SJCRH30 (cell line): ENCODE measurements at regions not wholly inside any gene's neighbourhood (a gene's known extent, or its start where the extent isn't known, plus 50 kb on each side); places are given as distances from the start of the nearest gene placed in this dataset.
A peak's percentile ranks its signal among the peaks of the same experiment; 100 is the strongest.
"Not testable (repeated sequence)": the region's sequence is repeated elsewhere in the genome, so short reads cannot be mapped to it uniquely, and the experiment has no call there.

Source experiments
- DNase-seq, 2 experiments: peaks; one replicate each; pipeline ENCODE4 v3.0.0-alpha.2; 2015 to 2020
- H3K27ac ChIP-seq: fragments of 250-450 bp; sonication (Bioruptor Pico); 2 replicates; pipeline ENCODE4 v1.5.1; 2020; ENCODE audit warnings: mild to moderate bottlenecking, moderate library complexity
- H3K27me3 ChIP-seq: fragments of 250-450 bp; sonication (Bioruptor Pico); 2 replicates; pipeline ENCODE4 v1.5.1; 2020; ENCODE audit warnings: mild to moderate bottlenecking, moderate library complexity
- H3K36me3 ChIP-seq: fragments of 250-450 bp; sonication (Bioruptor Pico); 2 replicates; pipeline ENCODE4 v1.5.1; 2020; ENCODE audit warnings: mild to moderate bottlenecking, moderate library complexity
- H3K4me1 ChIP-seq: fragments of 250-450 bp; sonication (Bioruptor Pico); 2 replicates; pipeline ENCODE4 v1.5.1; 2020; ENCODE audit warnings: mild to moderate bottlenecking, moderate library complexity
- H3K4me3 ChIP-seq: fragments of 250-450 bp; sonication (Bioruptor Pico); 2 replicates; pipeline ENCODE4 v1.5.1; 2020; ENCODE audit warnings: mild to moderate bottlenecking, moderate library complexity
- H3K9me3 ChIP-seq: fragments of 250-450 bp; sonication (Bioruptor Pico); replicated peaks from 2 replicates; pipeline ENCODE4 v1.5.1; 2020; ENCODE audit warnings: mild to moderate bottlenecking, moderate library complexity

DNA sequence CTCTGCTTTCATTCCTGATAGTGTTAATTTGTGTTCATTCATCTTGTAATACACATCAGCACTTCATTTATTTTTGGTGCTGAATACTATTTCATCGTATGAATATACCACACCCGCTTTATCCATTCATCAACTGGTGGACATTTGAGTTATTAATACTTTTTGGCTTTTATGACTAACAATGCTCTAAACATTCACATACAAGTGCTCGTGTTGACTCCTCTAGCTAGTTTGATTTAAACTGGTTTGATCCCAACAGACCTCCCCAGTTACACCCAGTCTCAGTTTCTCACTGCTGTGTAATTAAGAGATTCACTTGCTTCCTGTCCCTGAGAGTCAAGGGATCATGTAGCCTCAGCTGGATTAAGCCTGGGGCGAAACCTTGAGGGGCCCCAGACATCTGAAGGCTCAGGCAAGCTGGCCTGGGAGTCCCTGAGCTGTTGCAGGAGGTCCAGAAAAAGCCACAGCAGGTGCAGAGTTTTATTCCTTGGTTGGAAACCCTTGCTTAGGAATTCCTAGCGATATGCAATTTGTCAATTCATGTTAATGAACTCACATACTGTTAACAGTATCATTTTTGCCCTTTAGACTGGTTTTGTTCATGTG lies 52.8 kb upstream of the CLDN24 start:
- Histone ChIP-seq H3K27ac (no peak overlapping the region), H3K36me3 (no peaks in the 10 kb centered on the region), H3K4me1 (no peaks in the 10 kb centered on the region), H3K9me3 (no peaks in the 10 kb centered on the region), H3K27me3 (no peaks in the 10 kb centered on the region), H3K4me3 (no peak overlapping the region)
- peak; percentile 34 to 70 for DNase-seq

GRCh38 chr4:183376381-183376780 lies 54.2 kb upstream of the CLDN24 start:
- no peaks in the 10 kb centered on the region for H3K4me1 ChIP-seq
- no peaks in the 10 kb centered on the region for H3K36me3 ChIP-seq
- DNase-seq, result no peak
- no peak overlapping the region for H3K27ac ChIP-seq
- no peaks in the 10 kb centered on the region for H3K27me3 ChIP-seq
- H3K9me3 ChIP-seq, result no peaks in the 10 kb centered on the region
- H3K4me3 ChIP-seq, result no peak overlapping the region

DNA sequence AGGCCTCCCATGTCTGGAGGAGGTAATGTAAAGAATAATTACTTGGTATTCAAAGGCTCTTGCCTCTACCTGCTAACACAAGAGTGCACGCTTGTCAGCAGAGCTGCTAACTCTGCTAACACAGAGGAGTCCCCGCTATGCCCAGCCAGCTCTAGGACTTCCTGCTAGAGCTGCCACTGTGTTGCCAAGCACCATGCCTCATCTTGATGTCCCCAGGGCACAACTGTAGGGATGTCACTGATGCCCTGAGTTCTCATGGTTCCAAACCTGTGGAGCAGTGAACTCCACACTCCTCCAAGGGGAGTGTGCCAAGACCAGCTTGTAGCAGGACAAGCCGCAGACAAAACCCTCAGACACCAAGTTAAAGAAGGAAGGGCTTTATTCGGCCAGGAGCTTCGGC lies 55.3 kb upstream of the CLDN24 start:
- Histone ChIP-seq H3K9me3 (no peaks in the 10 kb centered on the region), H3K27me3 (no peaks in the 10 kb centered on the region), H3K4me3 (no peak overlapping the region), H3K4me1 (no peaks in the 10 kb centered on the region), H3K27ac (no peak overlapping the region), H3K36me3 (no peaks in the 10 kb centered on the region)
- no peak for DNase-seq

- H3K4me3 ChIP-seq, H3K27me3 ChIP-seq, H3K27ac ChIP-seq, DNase-seq, H3K4me1 ChIP-seq, H3K9me3 ChIP-seq, H3K36me3 ChIP-seq: not testable (repeated sequence)
Measured at GRCh38 chr4:183378347-183378746, 56.1 kb upstream of the CLDN24 start.

GRCh38 chr4:183380901-183381300 lies 58.7 kb upstream of the CLDN24 start:
- no peaks in the 10 kb centered on the region for H3K27me3 ChIP-seq
- H3K27ac ChIP-seq, result no peak overlapping the region
- DNase-seq, result no peak
- no peaks in the 10 kb centered on the region for H3K9me3 ChIP-seq
- no peak overlapping the region for H3K4me3 ChIP-seq
- H3K4me1 ChIP-seq, result no peaks in the 10 kb centered on the region
- H3K36me3 ChIP-seq, result no peaks in the 10 kb centered on the region

DNA sequence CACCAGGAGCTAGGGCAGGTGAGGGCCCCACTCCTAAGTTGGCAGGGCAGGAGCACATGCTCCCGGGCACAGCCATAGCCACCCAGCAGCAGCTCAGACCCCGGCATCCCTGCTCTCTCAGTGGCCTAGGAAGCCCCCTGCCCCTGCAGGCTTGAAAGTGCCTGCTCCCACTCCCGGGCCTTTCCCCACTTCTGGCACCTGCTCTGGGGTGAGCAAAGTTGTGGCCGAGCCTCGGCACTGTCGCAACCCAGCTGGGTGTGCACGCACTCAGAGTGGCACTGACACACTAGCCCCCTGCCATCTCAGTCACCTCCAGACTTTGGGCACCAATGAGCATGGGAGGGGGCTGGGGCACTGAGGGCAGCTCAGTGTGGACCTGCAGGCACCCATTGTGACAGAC lies 60.8 kb upstream of the CDKN2AIP start:
- Histone ChIP-seq H3K4me3 (no peak overlapping the region), H3K36me3 (no peaks in the 10 kb centered on the region), H3K4me1 (no peaks in the 10 kb centered on the region), H3K27ac (no peak overlapping the region), H3K27me3 (no peaks in the 10 kb centered on the region), H3K9me3 (no peaks in the 10 kb centered on the region)
- no peak for DNase-seq

DNA sequence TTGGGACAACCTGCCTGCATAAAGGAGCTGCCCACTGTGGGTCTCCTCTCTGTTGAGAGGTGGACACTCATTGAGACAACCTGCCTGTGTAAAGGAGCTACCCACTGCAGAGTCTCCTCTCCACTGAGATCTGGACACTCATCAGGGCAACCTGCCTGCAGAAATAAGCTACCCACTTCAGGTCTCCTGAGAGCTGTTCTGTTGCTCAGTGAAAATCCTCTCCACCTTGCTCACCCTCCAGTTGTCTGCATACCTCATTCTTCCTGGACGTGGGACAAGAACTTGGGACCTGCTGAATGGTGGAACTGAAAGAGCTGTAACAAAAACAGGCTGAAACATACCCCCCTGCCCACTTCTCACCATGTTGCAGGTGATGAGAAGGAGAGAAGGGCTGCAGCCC lies 59.9 kb upstream of the CDKN2AIP start:
- DNase-seq, result no peak
- Histone ChIP-seq H3K36me3 (no peaks in the 10 kb centered on the region), H3K27me3 (no peaks in the 10 kb centered on the region), H3K4me3 (no peak overlapping the region), H3K4me1 (no peaks in the 10 kb centered on the region), H3K27ac (no peak overlapping the region), H3K9me3 (no peaks in the 10 kb centered on the region)

GRCh38 chr4:183384983-183385382 lies 59.5 kb upstream of the CDKN2AIP start:
- no peak for DNase-seq
- no peaks in the 10 kb centered on the region for H3K9me3 ChIP-seq
- H3K36me3 ChIP-seq, result no peaks in the 10 kb centered on the region
- H3K4me1 ChIP-seq, result no peaks in the 10 kb centered on the region
- no peak overlapping the region for H3K27ac ChIP-seq
- no peak overlapping the region for H3K4me3 ChIP-seq
- no peaks in the 10 kb centered on the region for H3K27me3 ChIP-seq

- H3K4me3 ChIP-seq, result no peak overlapping the region
- H3K27me3 ChIP-seq, result no peaks in the 10 kb centered on the region
- no peaks in the 10 kb centered on the region for H3K9me3 ChIP-seq
- H3K36me3 ChIP-seq, result no peaks in the 10 kb centered on the region
- no peak overlapping the region for H3K27ac ChIP-seq
- no peaks in the 10 kb centered on the region for H3K4me1 ChIP-seq
- DNase-seq, result no peak
Measured at GRCh38 chr4:183388021-183388420, 56.4 kb upstream of the CDKN2AIP start.

GRCh38 chr4:183388777-183389176 lies 55.7 kb upstream of the CDKN2AIP start:
- no peak for DNase-seq
- H3K4me1 ChIP-seq, result no peaks in the 10 kb centered on the region
- H3K4me3 ChIP-seq, result no peak overlapping the region
- no peaks in the 10 kb centered on the region for H3K27me3 ChIP-seq
- H3K27ac ChIP-seq, result no peak overlapping the region
- no peaks in the 10 kb centered on the region for H3K36me3 ChIP-seq
- no peaks in the 10 kb centered on the region for H3K9me3 ChIP-seq

GRCh38 chr4:183390374-183390773 lies 54.1 kb upstream of the CDKN2AIP start:
- no peak for DNase-seq

DNA sequence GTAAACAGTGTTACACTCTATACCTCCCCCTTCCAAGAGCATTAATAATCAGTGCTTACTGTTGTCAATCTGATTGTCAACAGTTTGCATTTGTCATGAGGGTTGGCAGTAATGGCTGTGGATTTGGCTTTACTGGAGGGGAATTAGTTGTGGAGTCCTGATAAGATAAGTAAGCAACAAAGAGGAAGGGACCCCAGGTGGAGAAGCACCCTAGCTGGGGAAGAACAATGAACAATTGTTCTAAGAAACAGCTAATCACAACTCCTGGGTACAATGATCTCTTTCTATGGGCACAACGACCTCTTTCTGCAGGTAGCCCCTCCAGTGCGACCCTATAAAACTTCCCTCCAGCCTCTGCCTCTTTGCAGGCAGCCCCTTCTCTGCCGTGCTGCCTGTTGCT lies 53.2 kb upstream of the CDKN2AIP start:
- no peak overlapping the region for H3K27ac ChIP-seq
- no peaks in the 10 kb centered on the region for H3K9me3 ChIP-seq
- no peaks in the 10 kb centered on the region for H3K4me1 ChIP-seq
- no peak for DNase-seq
- no peak overlapping the region for H3K4me3 ChIP-seq
- no peaks in the 10 kb centered on the region for H3K27me3 ChIP-seq
- no peaks in the 10 kb centered on the region for H3K36me3 ChIP-seq

More at GRCh38 chr4:183390374-183390773, 54.1 kb upstream of the CDKN2AIP start:
- H3K4me1 ChIP-seq, result no peaks in the 10 kb centered on the region
- H3K27ac ChIP-seq, result no peak overlapping the region
- H3K27me3 ChIP-seq, result no peaks in the 10 kb centered on the region
- no peak overlapping the region for H3K4me3 ChIP-seq
- no peaks in the 10 kb centered on the region for H3K36me3 ChIP-seq
- H3K9me3 ChIP-seq, result no peaks in the 10 kb centered on the region

DNA sequence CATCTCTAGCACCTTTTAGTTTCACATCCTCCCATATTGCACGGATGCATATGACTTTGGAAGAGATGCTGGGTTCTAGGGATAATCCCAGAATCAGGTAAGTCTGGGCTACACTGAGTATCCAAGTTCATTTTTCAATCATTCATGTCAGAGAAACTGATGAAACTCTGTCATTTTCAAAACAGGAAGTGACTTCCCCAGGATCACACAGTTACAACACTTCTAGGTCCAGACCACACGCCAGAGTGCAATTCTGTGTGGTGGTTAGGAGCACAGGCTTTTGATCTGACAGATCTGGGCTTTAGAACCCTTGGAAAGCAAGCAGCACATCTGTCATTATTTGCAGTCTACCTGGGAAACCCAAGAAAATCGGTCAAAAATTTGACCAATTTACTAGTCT lies 52.1 kb upstream of the CDKN2AIP start:
- H3K27me3 ChIP-seq, result no peaks in the 10 kb centered on the region
- H3K4me3 ChIP-seq, result no peak overlapping the region
- H3K27ac ChIP-seq, result no peak overlapping the region
- H3K9me3 ChIP-seq, result no peaks in the 10 kb centered on the region
- H3K36me3 ChIP-seq, result no peaks in the 10 kb centered on the region
- no peak for DNase-seq
- no peaks in the 10 kb centered on the region for H3K4me1 ChIP-seq

DNA sequence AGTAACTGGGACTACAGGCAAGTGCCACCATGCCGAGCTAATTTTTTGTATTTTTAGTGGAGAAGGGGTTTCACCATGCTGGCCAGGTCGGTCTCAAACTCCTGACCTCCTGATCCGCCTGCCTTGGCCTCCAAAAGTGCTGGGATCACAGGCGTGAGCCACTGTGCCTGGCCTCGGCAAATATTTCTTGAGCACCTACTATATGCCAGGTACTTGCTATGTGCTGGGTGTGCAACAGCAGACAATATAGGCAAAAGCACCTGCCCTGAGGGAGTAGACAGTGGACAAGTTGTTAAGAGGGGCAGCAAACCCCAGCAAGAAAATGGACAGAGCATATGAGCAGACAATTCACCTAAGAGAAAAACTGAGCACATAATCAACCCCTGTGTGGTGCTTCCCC lies 51.0 kb upstream of the CDKN2AIP start:
- H3K27me3 ChIP-seq, result no peaks in the 10 kb centered on the region
- H3K36me3 ChIP-seq, result no peaks in the 10 kb centered on the region
- H3K4me1 ChIP-seq, result no peaks in the 10 kb centered on the region
- H3K27ac ChIP-seq, result no peak overlapping the region
- no peak overlapping the region for H3K4me3 ChIP-seq
- H3K9me3 ChIP-seq, result no peaks in the 10 kb centered on the region
- no peak for DNase-seq

DNA sequence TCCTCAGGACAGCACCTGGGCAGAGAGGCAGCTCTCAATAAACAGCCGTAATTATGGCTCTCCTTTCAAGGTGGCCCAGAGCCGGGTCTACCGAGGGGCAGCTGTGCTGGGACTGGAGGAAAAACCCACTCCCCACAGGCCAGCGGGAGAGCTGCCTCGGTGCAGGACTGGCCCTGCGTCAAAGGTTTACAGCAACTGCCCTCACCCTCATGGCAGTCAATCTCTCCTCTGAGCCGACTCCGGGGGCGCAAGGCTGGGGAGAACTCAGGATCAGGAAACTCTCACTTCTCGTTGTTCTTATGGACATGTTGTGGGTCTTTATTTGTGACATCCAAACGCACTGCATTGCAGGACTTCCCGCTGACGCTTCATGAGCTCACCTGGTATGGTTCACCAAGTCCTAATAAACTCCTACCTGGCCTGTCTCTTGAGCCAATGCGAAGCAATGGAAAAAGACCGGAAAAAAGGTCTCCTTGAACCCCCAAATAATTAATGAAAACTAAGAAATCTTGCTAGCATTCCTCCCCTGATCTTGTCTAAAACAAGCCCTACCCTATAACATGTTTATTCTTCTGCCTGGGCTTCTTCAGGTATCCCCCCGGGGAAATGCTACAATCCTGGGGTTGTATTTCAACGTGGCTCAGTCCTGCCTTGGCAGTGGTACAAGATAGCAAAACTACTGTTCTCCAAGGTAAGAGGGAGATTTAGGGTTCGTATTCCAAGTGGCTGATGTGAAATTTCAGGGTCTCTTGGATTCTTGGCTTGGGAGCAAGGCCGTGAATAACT lies 50.1 kb upstream of the CDKN2AIP start:
- Histone ChIP-seq H3K27me3 (no peaks in the 10 kb centered on the region), H3K27ac (no peak overlapping the region), H3K4me1 (no peaks in the 10 kb centered on the region), H3K36me3 (no peaks in the 10 kb centered on the region), H3K9me3 (no peaks in the 10 kb centered on the region), H3K4me3 (no peak overlapping the region)
- DNase-seq, result no peak
